ENCODE measurements at regions not wholly inside any gene's neighbourhood (a gene's known extent, or its start where the extent isn't known, plus 50 kb on each side); places are given as distances from the start of the nearest gene placed in this dataset.

DNA sequence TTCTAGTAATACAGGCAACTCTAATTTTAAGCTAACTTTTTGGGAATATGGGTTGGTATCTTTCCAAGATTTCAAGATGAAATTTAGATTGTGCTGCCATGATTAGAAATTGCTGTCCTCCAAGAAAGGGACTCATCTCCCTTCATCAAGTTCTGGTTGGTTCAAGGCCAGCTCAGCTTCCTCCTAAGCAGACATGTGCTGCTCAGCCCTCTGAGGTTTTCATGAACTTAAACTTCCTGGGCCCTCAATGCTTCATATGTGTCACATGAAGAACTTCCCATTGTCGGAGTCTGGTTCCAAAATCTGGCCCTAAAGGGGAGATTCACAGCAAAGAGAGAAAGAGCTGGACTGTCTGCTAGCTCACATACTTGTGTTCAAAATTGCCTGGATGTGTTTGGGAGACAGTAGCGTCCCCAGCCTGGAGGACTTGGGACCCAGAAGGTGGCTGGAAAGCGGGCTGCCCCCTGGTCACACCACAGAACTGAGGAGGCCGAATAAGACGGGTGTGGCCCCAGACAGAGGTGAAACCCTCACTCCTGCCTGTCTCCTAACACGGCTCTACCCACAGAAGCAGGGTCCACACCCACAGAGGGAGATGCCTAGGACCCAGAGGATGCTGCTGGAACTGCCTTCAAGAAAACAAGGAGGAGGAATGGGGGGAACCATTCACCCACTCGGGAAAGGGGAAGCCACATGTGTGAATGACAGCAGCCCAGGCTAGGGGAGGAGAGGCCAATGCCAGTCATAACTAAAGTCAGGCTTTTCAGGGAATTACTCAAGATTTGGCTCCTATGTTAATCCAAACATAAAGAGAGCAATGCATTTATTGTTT, 54.3 kb upstream of the GPR31 start:
- TF ChIP-seq CTCF (IDR thresholded peaks at IDR 0.05) (no peak), POLR2A (IDR thresholded peaks at IDR 0.05) (no peak)

Data from testis (tissue), 2 donors.